ENCODE measurements at regions not wholly inside any gene's neighbourhood (a gene's known extent, or its start where the extent isn't known, plus 50 kb on each side); places are given as distances from the start of the nearest gene placed in this dataset.

- no peaks in the 10 kb centered on the region for H3K4me1 ChIP-seq
- CTCF ChIA-PET, result no interaction called here
- Mint-ChIP-seq H3K9me3 (ENCODE audit: unreplicated experiment) (no peaks in the 10 kb centered on the region), H3K4me1 (ENCODE audit: low read depth, unreplicated experiment) (no peaks in the 10 kb centered on the region), H3K4me3 (ENCODE audit: unreplicated experiment) (no peak overlapping the region), H3K36me3 (ENCODE audit: insufficient read depth, unreplicated experiment) (no peaks in the 10 kb centered on the region), H3K27me3 (ENCODE audit: insufficient read depth, unreplicated experiment) (no peaks in the 10 kb centered on the region), H3K27ac (ENCODE audit: unreplicated experiment) (no peak overlapping the region)
- no peak for TF ChIP-seq CTCF (IDR thresholded peaks at IDR 0.05; ENCODE audit: insufficient read depth in 1 of 2, low read depth in 1 of 2, low read length in 1 of 2, severe bottlenecking in 1 of 2, unreplicated experiment in 1 of 2)
- BruUV-seq (replicated peaks), result no TSS peak
- POLR2A ChIA-PET, result no interaction called here
- H3K9me3 ChIP-seq, result no peaks in the 10 kb centered on the region
- intact Hi-C loops (cut with micrococcal nuclease; ENCODE audit: unreplicated experiment), result no loop called here
- DNase-seq, result no peak
- no peak overlapping the region for H3K4me3 ChIP-seq (ENCODE audit: low read depth, low read length)
- no peaks in the 10 kb centered on the region for H3K27me3 ChIP-seq (replicated peaks; ENCODE audit: control insufficient read depth, insufficient read depth, low read length)
- no peaks in the 10 kb centered on the region for H3K36me3 ChIP-seq (ENCODE audit: control insufficient read depth, insufficient read depth, low read length)
Observed at GRCh38 chr18:60010513-60010912, 110.7 kb downstream of the PMAIP1 start.

GRCh38 chr18:60007661-60008060, 107.9 kb downstream of the PMAIP1 start:
- H3K36me3 ChIP-seq (ENCODE audit: control insufficient read depth, insufficient read depth, low read length), result no peaks in the 10 kb centered on the region
- Mint-ChIP-seq H3K4me1 (ENCODE audit: low read depth, unreplicated experiment) (no peaks in the 10 kb centered on the region), H3K27me3 (ENCODE audit: insufficient read depth, unreplicated experiment) (no peaks in the 10 kb centered on the region), H3K36me3 (ENCODE audit: insufficient read depth, unreplicated experiment) (no peaks in the 10 kb centered on the region), H3K4me3 (ENCODE audit: unreplicated experiment) (no peak overlapping the region), H3K27ac (ENCODE audit: unreplicated experiment) (no peak overlapping the region), H3K9me3 (ENCODE audit: unreplicated experiment) (no peaks in the 10 kb centered on the region)
- intact Hi-C loops (cut with micrococcal nuclease; ENCODE audit: unreplicated experiment), result no loop called here
- POLR2A ChIA-PET, result no interaction called here
- H3K9me3 ChIP-seq, result no peaks in the 10 kb centered on the region
- H3K4me1 ChIP-seq, result no peaks in the 10 kb centered on the region
- no peak for DNase-seq
- no TSS peak for BruUV-seq (replicated peaks)
- TF ChIP-seq CTCF (IDR thresholded peaks at IDR 0.05; ENCODE audit: insufficient read depth in 1 of 2, low read depth in 1 of 2, low read length in 1 of 2, severe bottlenecking in 1 of 2, unreplicated experiment in 1 of 2), result no peak
- CTCF ChIA-PET, result no interaction called here
- H3K27me3 ChIP-seq (replicated peaks; ENCODE audit: control insufficient read depth, insufficient read depth, low read length), result no peaks in the 10 kb centered on the region
- no peak overlapping the region for H3K4me3 ChIP-seq (ENCODE audit: low read depth, low read length)

GRCh38 chr18:60003610-60004185, 103.9 kb downstream of the PMAIP1 start:
- no peak overlapping the region for H3K4me3 ChIP-seq (ENCODE audit: low read depth, low read length)
- DNase-seq, result no peak
- no peaks in the 10 kb centered on the region for H3K36me3 ChIP-seq (ENCODE audit: control insufficient read depth, insufficient read depth, low read length)
- Mint-ChIP-seq H3K36me3 (ENCODE audit: insufficient read depth, unreplicated experiment) (no peaks in the 10 kb centered on the region), H3K4me3 (ENCODE audit: unreplicated experiment) (no peak overlapping the region), H3K27ac (ENCODE audit: unreplicated experiment) (no peak overlapping the region), H3K27me3 (ENCODE audit: insufficient read depth, unreplicated experiment) (peaks cover 3% of the 10 kb centered on the region), H3K4me1 (ENCODE audit: low read depth, unreplicated experiment) (no peaks in the 10 kb centered on the region), H3K9me3 (ENCODE audit: unreplicated experiment) (no peaks in the 10 kb centered on the region)
- H3K9me3 ChIP-seq, result no peaks in the 10 kb centered on the region
- ChIA-PET CTCF (no interaction called here), POLR2A (no interaction called here)
- TF ChIP-seq CTCF (IDR thresholded peaks at IDR 0.05; ENCODE audit: insufficient read depth in 1 of 2, low read depth in 1 of 2, low read length in 1 of 2, severe bottlenecking in 1 of 2, unreplicated experiment in 1 of 2), result no peak
- H3K4me1 ChIP-seq, result no peaks in the 10 kb centered on the region
- intact Hi-C loops (cut with micrococcal nuclease; ENCODE audit: unreplicated experiment), result no loop called here
- H3K27me3 ChIP-seq (replicated peaks; ENCODE audit: control insufficient read depth, insufficient read depth, low read length), result no peaks in the 10 kb centered on the region
- BruUV-seq (replicated peaks), result no TSS peak

Measured in Caco-2 (cell line).